ENCODE measurements at regions not wholly inside any gene's neighbourhood (a gene's known extent, or its start where the extent isn't known, plus 50 kb on each side); places are given as distances from the start of the nearest gene placed in this dataset.

- Mint-ChIP-seq H3K27me3 (ENCODE audit: low read depth, poor library complexity) (peaks cover 5% of the 10 kb centered on the region), H3K36me3 (ENCODE audit: low read depth) (no peaks in the 10 kb centered on the region)
These were observed 272.3 kb upstream of the NECTIN3 start for GRCh38 chr3:110799271-110799670.

GRCh38 chr3:110804856-110805255 is 266.8 kb upstream of the NECTIN3 start:
- Mint-ChIP-seq H3K36me3 (ENCODE audit: low read depth) (no peaks in the 10 kb centered on the region), H3K4me1 (peaks cover 5% of the 10 kb centered on the region), H3K27me3 (ENCODE audit: low read depth, poor library complexity) (no peaks in the 10 kb centered on the region), H3K9me3 (no peaks in the 10 kb centered on the region), H3K27ac (no peak overlapping the region), H3K4me3 (no peak overlapping the region)
- DNase-seq, result no peak
- TF ChIP-seq CTCF (IDR thresholded peaks at IDR 0.05), result no peak

More at GRCh38 chr3:110799271-110799670, 272.3 kb upstream of the NECTIN3 start:
- no peak overlapping the region for H3K4me3 Mint-ChIP-seq
- DNase-seq, result no peak
- no peak for TF ChIP-seq CTCF (IDR thresholded peaks at IDR 0.05)
- H3K4me1 Mint-ChIP-seq, result no peaks in the 10 kb centered on the region
- H3K27ac Mint-ChIP-seq, result peak overlapping the region; percentile 25
- no peaks in the 10 kb centered on the region for H3K9me3 Mint-ChIP-seq

- H3K36me3 Mint-ChIP-seq (ENCODE audit: low read depth), result no peaks in the 10 kb centered on the region
- H3K4me3 Mint-ChIP-seq, result no peak overlapping the region
- no peaks in the 10 kb centered on the region for H3K9me3 Mint-ChIP-seq
- TF ChIP-seq CTCF (IDR thresholded peaks at IDR 0.05), result no peak
- no peak for DNase-seq
- peaks cover 5% of the 10 kb centered on the region for H3K4me1 Mint-ChIP-seq
- no peaks in the 10 kb centered on the region for H3K27me3 Mint-ChIP-seq (ENCODE audit: low read depth, poor library complexity)
- no peak overlapping the region for H3K27ac Mint-ChIP-seq
These were observed 264.7 kb upstream of the NECTIN3 start for GRCh38 chr3:110806924-110807323.

GRCh38 chr3:110808630-110809029 is 263.0 kb upstream of the NECTIN3 start:
- H3K4me1 Mint-ChIP-seq, result peaks cover 5% of the 10 kb centered on the region
- no peak overlapping the region for H3K4me3 Mint-ChIP-seq
- no peak for TF ChIP-seq CTCF (IDR thresholded peaks at IDR 0.05)

GRCh38 chr3:110810356-110810755 is 261.3 kb upstream of the NECTIN3 start:
- peaks cover 14% of the 10 kb centered on the region for H3K4me1 Mint-ChIP-seq
- H3K36me3 Mint-ChIP-seq (ENCODE audit: low read depth), result no peaks in the 10 kb centered on the region
- TF ChIP-seq CTCF (IDR thresholded peaks at IDR 0.05), result no peak
- no peak for DNase-seq
- H3K4me3 Mint-ChIP-seq, result no peak overlapping the region
- no peaks in the 10 kb centered on the region for H3K9me3 Mint-ChIP-seq
- no peaks in the 10 kb centered on the region for H3K27me3 Mint-ChIP-seq (ENCODE audit: low read depth, poor library complexity)
- no peak overlapping the region for H3K27ac Mint-ChIP-seq

More at GRCh38 chr3:110808630-110809029, 263.0 kb upstream of the NECTIN3 start:
- H3K36me3 Mint-ChIP-seq (ENCODE audit: low read depth), result no peaks in the 10 kb centered on the region
- H3K27ac Mint-ChIP-seq, result no peak overlapping the region
- DNase-seq, result no peak
- no peaks in the 10 kb centered on the region for H3K27me3 Mint-ChIP-seq (ENCODE audit: low read depth, poor library complexity)
- H3K9me3 Mint-ChIP-seq, result no peaks in the 10 kb centered on the region

GRCh38 chr3:110811050-110811449 is 260.6 kb upstream of the NECTIN3 start:
- no peak for TF ChIP-seq CTCF (IDR thresholded peaks at IDR 0.05)
- Mint-ChIP-seq H3K4me1 (peaks cover 9% of the 10 kb centered on the region), H3K36me3 (ENCODE audit: low read depth) (no peaks in the 10 kb centered on the region), H3K27ac (no peak overlapping the region), H3K4me3 (no peak overlapping the region), H3K9me3 (no peaks in the 10 kb centered on the region), H3K27me3 (ENCODE audit: low read depth, poor library complexity) (no peaks in the 10 kb centered on the region)
- no peak for DNase-seq
